ENCODE measurements at regions not wholly inside any gene's neighbourhood (a gene's known extent, or its start where the extent isn't known, plus 50 kb on each side); places are given as distances from the start of the nearest gene placed in this dataset.

DNA sequence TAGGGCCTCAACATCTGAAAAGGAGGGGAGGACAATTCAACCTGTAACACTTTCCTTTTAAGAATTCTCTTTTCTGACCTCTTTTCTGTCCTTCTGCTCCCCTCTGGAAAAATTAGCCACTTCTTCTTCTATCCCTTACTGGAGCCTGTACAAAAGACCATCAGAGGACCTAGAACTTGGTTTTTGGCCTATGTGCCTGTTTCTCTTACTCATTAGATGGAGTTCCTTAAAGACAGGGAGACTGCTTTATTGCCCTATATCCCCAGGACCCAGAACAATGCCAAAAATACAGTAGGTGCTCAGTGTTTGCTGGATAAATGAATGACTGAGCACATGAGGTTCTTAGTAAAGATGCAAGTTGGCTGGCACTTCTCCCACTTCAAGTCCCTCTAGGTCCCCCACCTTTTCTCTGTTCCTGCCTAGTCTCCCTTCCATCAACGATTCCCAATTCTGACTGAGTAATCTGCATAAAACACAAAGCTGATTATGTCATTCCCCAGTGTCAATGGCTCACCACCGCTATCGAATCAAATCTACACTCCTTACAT is 114.2 kb downstream of the DDX1 start:
- no peak overlapping the region for H3K4me3 Mint-ChIP-seq
- intact Hi-C loops (cut with micrococcal nuclease): no loop called here
- H3K27ac Mint-ChIP-seq: no peak overlapping the region
- H3K36me3 Mint-ChIP-seq: no peaks in the 10 kb centered on the region
- H3K9me3 Mint-ChIP-seq: no peaks in the 10 kb centered on the region
- TF ChIP-seq, protein P1, sequence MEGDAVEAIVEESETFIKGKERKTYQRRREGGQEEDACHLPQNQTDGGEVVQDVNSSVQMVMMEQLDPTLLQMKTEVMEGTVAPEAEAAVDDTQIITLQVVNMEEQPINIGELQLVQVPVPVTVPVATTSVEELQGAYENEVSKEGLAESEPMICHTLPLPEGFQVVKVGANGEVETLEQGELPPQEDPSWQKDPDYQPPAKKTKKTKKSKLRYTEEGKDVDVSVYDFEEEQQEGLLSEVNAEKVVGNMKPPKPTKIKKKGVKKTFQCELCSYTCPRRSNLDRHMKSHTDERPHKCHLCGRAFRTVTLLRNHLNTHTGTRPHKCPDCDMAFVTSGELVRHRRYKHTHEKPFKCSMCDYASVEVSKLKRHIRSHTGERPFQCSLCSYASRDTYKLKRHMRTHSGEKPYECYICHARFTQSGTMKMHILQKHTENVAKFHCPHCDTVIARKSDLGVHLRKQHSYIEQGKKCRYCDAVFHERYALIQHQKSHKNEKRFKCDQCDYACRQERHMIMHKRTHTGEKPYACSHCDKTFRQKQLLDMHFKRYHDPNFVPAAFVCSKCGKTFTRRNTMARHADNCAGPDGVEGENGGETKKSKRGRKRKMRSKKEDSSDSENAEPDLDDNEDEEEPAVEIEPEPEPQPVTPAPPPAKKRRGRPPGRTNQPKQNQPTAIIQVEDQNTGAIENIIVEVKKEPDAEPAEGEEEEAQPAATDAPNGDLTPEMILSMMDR (IDR thresholded peaks at IDR 0.05): no peak
- H3K9me3 ChIP-seq (ENCODE audit: control insufficient read depth, insufficient read depth, low read length): no peaks in the 10 kb centered on the region
- ATAC-seq: no peak
- no peak for DNase-seq
- H3K4me1 ChIP-seq (ENCODE audit: control insufficient read depth, insufficient read depth, low read length): no peaks in the 10 kb centered on the region
- no peaks in the 10 kb centered on the region for H3K27me3 ChIP-seq (ENCODE audit: control insufficient read depth, insufficient read depth, low read length)
- H3K27me3 Mint-ChIP-seq (ENCODE audit: low read depth in 2 of 2): peaks cover 0 to 4% of the 10 kb centered on the region in 2 donors
- H3K4me3 ChIP-seq (ENCODE audit: low read length): no peak overlapping the region
- H3K27ac ChIP-seq (ENCODE audit: low read length): no peak overlapping the region
- H3K4me1 Mint-ChIP-seq: no peaks in the 10 kb centered on the region
- no peaks in the 10 kb centered on the region for H3K36me3 ChIP-seq (ENCODE audit: control insufficient read depth, insufficient read depth, low read length)
- 74% methylated on average over 1 of the region's 3 CpGs for WGBS (ENCODE audit: insufficient coverage)

DNA sequence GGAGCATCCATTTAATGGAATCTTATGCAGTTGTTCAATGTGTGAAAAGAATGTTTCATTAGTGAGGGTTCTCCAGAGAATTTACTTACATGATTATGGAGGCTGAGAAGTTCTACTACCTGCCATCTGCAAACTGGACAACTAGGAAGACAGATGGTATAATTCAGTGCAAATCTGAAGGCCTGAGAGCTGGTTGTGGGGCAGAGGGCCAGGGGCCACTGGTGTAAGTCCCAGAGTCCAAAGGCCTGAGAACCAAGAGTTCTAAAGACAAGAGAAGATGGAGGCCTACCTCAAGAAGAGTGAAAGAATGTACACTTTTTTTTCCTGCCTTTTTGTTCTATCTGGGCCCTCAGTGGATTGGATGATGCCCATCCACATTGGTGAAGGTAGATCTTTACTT is 114.8 kb downstream of the DDX1 start:
- no peaks in the 10 kb centered on the region for H3K4me1 Mint-ChIP-seq
- H3K4me3 Mint-ChIP-seq: no peak overlapping the region
- ATAC-seq: no peak
- H3K27me3 Mint-ChIP-seq (ENCODE audit: low read depth in 2 of 2): peaks cover 0 to 4% of the 10 kb centered on the region in 2 donors
- no peaks in the 10 kb centered on the region for H3K36me3 Mint-ChIP-seq
- no peaks in the 10 kb centered on the region for H3K9me3 ChIP-seq (ENCODE audit: control insufficient read depth, insufficient read depth, low read length)
- no peaks in the 10 kb centered on the region for H3K36me3 ChIP-seq (ENCODE audit: control insufficient read depth, insufficient read depth, low read length)
- TF ChIP-seq, protein P1 (IDR thresholded peaks at IDR 0.05): no peak
- no peak overlapping the region for H3K4me3 ChIP-seq (ENCODE audit: low read length)
- DNase-seq: no peak
- H3K4me1 ChIP-seq (ENCODE audit: control insufficient read depth, insufficient read depth, low read length): no peaks in the 10 kb centered on the region
- no peaks in the 10 kb centered on the region for H3K9me3 Mint-ChIP-seq
- intact Hi-C loops (cut with micrococcal nuclease): no loop called here
- no peaks in the 10 kb centered on the region for H3K27me3 ChIP-seq (ENCODE audit: control insufficient read depth, insufficient read depth, low read length)
- no peak overlapping the region for H3K27ac Mint-ChIP-seq
- no peak overlapping the region for H3K27ac ChIP-seq (ENCODE audit: low read length)

DNA sequence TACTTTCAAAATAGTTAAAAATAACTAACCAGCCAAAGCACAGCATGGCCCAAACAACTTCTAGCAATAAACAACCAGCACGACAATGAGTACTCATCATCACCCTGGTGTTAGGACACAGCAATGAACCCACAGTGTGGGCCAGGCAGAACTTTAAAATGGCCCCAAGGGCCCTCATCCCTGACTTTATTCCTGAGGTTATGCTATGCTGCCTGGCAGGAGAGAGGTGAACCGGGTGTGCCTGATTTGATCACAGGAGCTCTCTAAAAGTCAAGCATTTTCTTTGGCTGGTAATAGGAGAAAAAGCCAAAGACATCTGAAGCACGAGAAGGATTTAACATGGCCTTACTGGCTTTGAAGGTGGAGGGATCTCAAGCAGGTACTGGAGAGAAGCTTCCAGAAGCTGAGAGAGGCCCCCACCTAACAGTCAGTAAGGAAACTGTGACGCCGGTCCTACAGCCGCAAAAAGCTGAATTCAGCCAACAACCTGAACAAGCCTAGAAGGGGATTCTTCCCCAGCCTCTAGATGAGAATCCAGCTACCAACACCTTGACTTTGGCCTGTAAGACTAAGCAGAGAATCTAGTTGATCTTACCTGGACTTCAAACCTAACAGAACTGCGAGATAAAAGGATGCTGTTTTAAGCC is 115.4 kb downstream of the DDX1 start:
- Histone ChIP-seq H3K9me3 (ENCODE audit: control insufficient read depth, insufficient read depth, low read length) (no peaks in the 10 kb centered on the region), H3K4me1 (ENCODE audit: control insufficient read depth, insufficient read depth, low read length) (no peaks in the 10 kb centered on the region), H3K27me3 (ENCODE audit: control insufficient read depth, insufficient read depth, low read length) (no peaks in the 10 kb centered on the region), H3K4me3 (ENCODE audit: low read length) (no peak overlapping the region), H3K36me3 (ENCODE audit: control insufficient read depth, insufficient read depth, low read length) (no peaks in the 10 kb centered on the region), H3K27ac (ENCODE audit: low read length) (no peak overlapping the region)
- ATAC-seq: no peak
- TF ChIP-seq, protein P1 (IDR thresholded peaks at IDR 0.05): no peak
- H3K4me3 Mint-ChIP-seq: no peak overlapping the region
- peaks cover 0 to 4% of the 10 kb centered on the region in 2 donors for H3K27me3 Mint-ChIP-seq (ENCODE audit: low read depth in 2 of 2)
- no peaks in the 10 kb centered on the region for H3K9me3 Mint-ChIP-seq
- WGBS (ENCODE audit: insufficient coverage): 91% methylated on average over 7 of the region's 7 CpGs
- no peak overlapping the region for H3K27ac Mint-ChIP-seq
- intact Hi-C loops (cut with micrococcal nuclease): no loop called here
- no peaks in the 10 kb centered on the region for H3K36me3 Mint-ChIP-seq
- no peak for DNase-seq
- no peaks in the 10 kb centered on the region for H3K4me1 Mint-ChIP-seq

DNA sequence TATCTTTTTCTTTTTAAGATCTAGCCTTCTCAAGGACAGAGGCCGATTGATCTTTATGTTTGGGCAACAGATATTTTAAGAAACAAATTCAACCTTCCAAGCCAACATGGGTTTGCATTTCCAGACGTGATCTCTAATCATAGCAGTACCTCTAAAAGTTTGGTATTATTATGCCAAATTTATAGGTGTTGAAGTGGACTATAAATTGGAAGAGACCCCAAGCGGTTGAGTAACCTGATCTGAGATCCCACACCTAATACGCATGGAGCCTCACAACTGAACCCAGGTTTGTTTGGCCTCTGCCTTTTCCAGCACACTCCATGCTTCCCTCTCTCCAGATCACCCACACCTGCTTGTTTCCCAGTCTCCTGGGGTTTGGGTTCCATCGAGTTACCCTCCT is 116.5 kb downstream of the DDX1 start:
- peaks cover 0 to 4% of the 10 kb centered on the region in 2 donors for H3K27me3 Mint-ChIP-seq (ENCODE audit: low read depth in 2 of 2)
- H3K9me3 Mint-ChIP-seq: no peaks in the 10 kb centered on the region
- no peaks in the 10 kb centered on the region for H3K9me3 ChIP-seq (ENCODE audit: control insufficient read depth, insufficient read depth, low read length)
- intact Hi-C loops (cut with micrococcal nuclease): no loop called here
- H3K4me3 ChIP-seq (ENCODE audit: low read length): no peak overlapping the region
- no peaks in the 10 kb centered on the region for H3K36me3 Mint-ChIP-seq
- TF ChIP-seq, protein P1 (IDR thresholded peaks at IDR 0.05): no peak
- no peaks in the 10 kb centered on the region for H3K36me3 ChIP-seq (ENCODE audit: control insufficient read depth, insufficient read depth, low read length)
- DNase-seq: no peak
- no peak overlapping the region for H3K27ac ChIP-seq (ENCODE audit: low read length)
- 88% methylated on average over 3 of the region's 5 CpGs for WGBS (ENCODE audit: insufficient coverage)
- no peaks in the 10 kb centered on the region for H3K27me3 ChIP-seq (ENCODE audit: control insufficient read depth, insufficient read depth, low read length)
- no peak overlapping the region for H3K4me3 Mint-ChIP-seq
- no peak for ATAC-seq
- H3K27ac Mint-ChIP-seq: no peak overlapping the region
- no peaks in the 10 kb centered on the region for H3K4me1 ChIP-seq (ENCODE audit: control insufficient read depth, insufficient read depth, low read length)
- no peaks in the 10 kb centered on the region for H3K4me1 Mint-ChIP-seq
